Glutamatergic neuron (in vitro differentiated cells): ENCODE measurements at regions not wholly inside any gene's neighbourhood (a gene's known extent, or its start where the extent isn't known, plus 50 kb on each side); places are given as distances from the start of the nearest gene placed in this dataset.

ENCODE experiments used
- DNase-seq: peaks from one replicate; pipeline ENCODE4 v3.0.0; 2022
- H3K27ac Mint-ChIP-seq: one replicate; pipeline ENCODE4 v1.8.0; 2020; ENCODE audit warnings: mild to moderate bottlenecking, mixed read lengths, inconsistent platforms; ENCODE audit not compliant: unreplicated experiment
- H3K27me3 Mint-ChIP-seq: one replicate; pipeline ENCODE4 v1.8.0; 2020; ENCODE audit warnings: mild to moderate bottlenecking, moderate library complexity, mixed read lengths, inconsistent platforms; ENCODE audit not compliant: unreplicated experiment
- H3K36me3 Mint-ChIP-seq: one replicate; pipeline ENCODE4 v1.8.0; 2020; ENCODE audit warnings: mild to moderate bottlenecking, mixed read lengths, inconsistent platforms; ENCODE audit not compliant: unreplicated experiment
- H3K4me1 Mint-ChIP-seq: one replicate; pipeline ENCODE4 v1.8.0; 2020; ENCODE audit warnings: mild to moderate bottlenecking, low read depth, mixed read lengths, inconsistent platforms; ENCODE audit not compliant: unreplicated experiment
- H3K4me3 Mint-ChIP-seq: one replicate; pipeline ENCODE4 v1.8.0; 2020; ENCODE audit warnings: mild to moderate bottlenecking, mixed read lengths, inconsistent platforms; ENCODE audit not compliant: unreplicated experiment
- H3K9me3 Mint-ChIP-seq: one replicate; pipeline ENCODE4 v1.8.0; 2020; ENCODE audit warnings: mild to moderate bottlenecking, moderate library complexity, mixed read lengths, inconsistent platforms; ENCODE audit not compliant: unreplicated experiment
- CTCF ChIP-seq: fragments of 200-600 bp; sonication (generic); IDR thresholded peaks from one replicate; pipeline ENCODE4 v1.5.0; 2021; ENCODE audit not compliant: partially characterized antibody, unreplicated experiment

- peaks cover 3% of the 10 kb centered on the region for H3K4me1 Mint-ChIP-seq
- H3K27ac Mint-ChIP-seq = no peak overlapping the region
- H3K9me3 Mint-ChIP-seq = peaks cover 3% of the 10 kb centered on the region
- TF ChIP-seq CTCF = no peak
- DNase-seq = no peak
- peak overlapping the region; percentile 72 for H3K4me3 Mint-ChIP-seq
- peaks cover 15% of the 10 kb centered on the region for H3K27me3 Mint-ChIP-seq
- H3K36me3 Mint-ChIP-seq = peaks cover 5% of the 10 kb centered on the region
These were observed 53.8 kb upstream of the POLR1H start for GRCh38 chr6:30007132-30007764.

GRCh38 chr6:30009113-30009512, 52.0 kb upstream of the POLR1H start:
- Mint-ChIP-seq H3K4me1 (peaks cover 3% of the 10 kb centered on the region), H3K27me3 (peaks cover 15% of the 10 kb centered on the region), H3K4me3 (no peak overlapping the region), H3K9me3 (peaks cover 3% of the 10 kb centered on the region), H3K36me3 (peaks cover 5% of the 10 kb centered on the region), H3K27ac (no peak overlapping the region)
- TF ChIP-seq CTCF = no peak
- DNase-seq = no peak
